HCT116 (cell line): ENCODE measurements at regions not wholly inside any gene's neighbourhood (a gene's known extent, or its start where the extent isn't known, plus 50 kb on each side); places are given as distances from the start of the nearest gene placed in this dataset.

Experiments
- ATAC-seq: fragments of 200-7000 bp; cut with Tn5 transposase; 2 replicates; pipeline ENCODE4 v1.9.1; 2020; ENCODE audit warnings: mild to moderate bottlenecking, moderate library complexity
- BruUV-seq: library from RNA; stranded (reverse); fragments of 400-500 nt; replicated peaks from 2 replicates; lab custom pipeline; 2021; lab: Mats Ljungman, UMichigan
- CTCF ChIA-PET: fragments of 300-600 bp; sonication (Branson Sonifier 250); formaldehyde crosslinking; loops from one replicate; lab custom pipeline; 2021; ENCODE audit warnings: antibody characterized with exemption; lab: Charles Lee
- POLR2A ChIA-PET: fragments of 300-600, 350-600 bp; sonication (Branson Sonifier 250); formaldehyde crosslinking; loops from one replicate; lab custom pipeline; 2021; ENCODE audit warnings: antibody characterized with exemption; lab: Charles Lee
- RAD21 ChIA-PET, 2 experiments: fragments of 300-600 bp; sonication (Branson Sonifier 250); formaldehyde crosslinking; loops; one replicate each; lab custom pipeline; 2023; ENCODE audit warnings: low total read pairs in 2 of 2; ENCODE audit not compliant: uncharacterized antibody in 2 of 2, unreplicated experiment in 2 of 2, low non-redundant PET in 1 of 2; lab: Charles Lee
- DNase-seq: peaks from one replicate; pipeline ENCODE4 v3.0.0-alpha.2; 2010; ENCODE audit warnings: low read depth, low spot score
- H2AFZ ChIP-seq: fragments of 200-600 bp; shearing (Covaris generic), sonication (generic); 2 replicates; pipeline ENCODE4 v1.6.1; 2017; ENCODE audit warnings: low read depth, mixed run types, mixed read lengths, antibody characterized with exemption, low read length; ENCODE audit not compliant: poor library complexity, severe bottlenecking
- H3K27ac ChIP-seq: 2 replicates; pipeline ENCODE4 v1.5.1; 2012; ENCODE audit warnings: low read depth, low read length
- H3K27me3 ChIP-seq: fragments of 200-600 bp; sonication (generic); 2 replicates; pipeline ENCODE4 v1.6.1; 2016; ENCODE audit warnings: mixed run types, low read length, mixed read lengths; ENCODE audit not compliant: insufficient read depth
- H3K36me3 ChIP-seq, 2 experiments: fragments of 200-500 bp in 1 of 2; fragments of 200-600 bp in 1 of 2; sonication (Bioruptor generic) in 1 of 2; sonication (generic) in 1 of 2; 2 replicates each; pipeline versions ENCODE4 v1.5.1 to v1.6.1; 2014 to 2016; ENCODE audit warnings: low read length in 2 of 2, inconsistent platforms in 1 of 2, mixed read lengths in 1 of 2, mixed run types in 1 of 2; ENCODE audit not compliant: insufficient read depth in 2 of 2, control insufficient read depth in 1 of 2
- H3K4me1 ChIP-seq, 2 experiments: fragments of 200-600 bp in 1 of 2; sonication (generic) in 1 of 2; 2 replicates each; pipeline versions ENCODE4 v1.5.1 to v1.6.1; 2012 to 2017; ENCODE audit warnings: low read length in 2 of 2, inconsistent platforms in 1 of 2, mild to moderate bottlenecking in 1 of 2, mixed read lengths in 1 of 2, mixed run types in 1 of 2, moderate library complexity in 1 of 2; ENCODE audit not compliant: insufficient read depth in 2 of 2, control insufficient read depth in 1 of 2
- H3K4me2 ChIP-seq: fragments of 200-600 bp; sonication (generic); 2 replicates; pipeline ENCODE4 v1.6.1; 2017; ENCODE audit warnings: mixed run types, low read length, mixed read lengths
- H3K4me3 ChIP-seq, 2 experiments: fragments of 200-600 bp in 1 of 2; sonication (generic) in 1 of 2; replicated peaks in 1 of 2; 2 replicates each; pipeline ENCODE4 v1.5.1; 2011 to 2016; ENCODE audit warnings: low read length in 2 of 2, control low read depth in 1 of 2, low read depth in 1 of 2, mild to moderate bottlenecking in 1 of 2, mixed read lengths in 1 of 2, mixed run types in 1 of 2
- H3K79me2 ChIP-seq: fragments of 200-600 bp; sonication (generic); 2 replicates; pipeline ENCODE4 v1.6.1; 2017; ENCODE audit warnings: mild to moderate bottlenecking, mixed run types, low read length, moderate library complexity, mixed read lengths; ENCODE audit not compliant: insufficient read depth
- H3K9ac ChIP-seq: fragments of 200-600 bp; sonication (generic); 2 replicates; pipeline ENCODE4 v1.6.1; 2016; ENCODE audit warnings: low read length, mixed read lengths
- H3K9me2 ChIP-seq: fragments of 200-600 bp; sonication (generic), shearing (Covaris generic); 2 replicates; pipeline ENCODE4 v1.6.1; 2017; ENCODE audit warnings: mixed run types, mild to moderate bottlenecking, moderate library complexity; ENCODE audit not compliant: insufficient read depth
- H3K9me3 ChIP-seq, 2 experiments: fragments of 200-500 bp in 1 of 2; fragments of 200-600 bp in 1 of 2; sonication (Bioruptor generic) in 1 of 2; sonication (generic) in 1 of 2; 2 replicates each; pipeline ENCODE4 v1.6.1; 2014 to 2017; ENCODE audit warnings: low read length in 2 of 2, mixed read lengths in 2 of 2, inconsistent platforms in 1 of 2, low read depth in 1 of 2, mild to moderate bottlenecking in 1 of 2, mixed run types in 1 of 2, moderate library complexity in 1 of 2; ENCODE audit not compliant: control insufficient read depth in 1 of 2, insufficient read depth in 1 of 2
- H4K20me1 ChIP-seq: fragments of 200-600 bp; sonication (generic), shearing (Covaris generic); 2 replicates; pipeline ENCODE4 v1.6.1; 2017; ENCODE audit warnings: mixed run types, mild to moderate bottlenecking, moderate library complexity; ENCODE audit not compliant: insufficient read depth
- CEBPB ChIP-seq: IDR thresholded peaks from 2 replicates; pipeline ENCODE4 v1.6.1; 2012; ENCODE audit warnings: low read depth
- EGR1 ChIP-seq: IDR thresholded peaks from 2 replicates; pipeline ENCODE4 v1.6.1; 2012; ENCODE audit warnings: low read depth
- ELF1 ChIP-seq: IDR thresholded peaks from 2 replicates; pipeline ENCODE4 v1.6.1; 2012; ENCODE audit warnings: low read depth, borderline replicate concordance
- EZH2 ChIP-seq: fragments of 200-600 bp; sonication (generic); IDR thresholded peaks from 2 replicates; pipeline ENCODE4 v1.6.1; 2017; ENCODE audit warnings: antibody characterized with exemption, mixed run types
- FOSL1 ChIP-seq: IDR thresholded peaks from 2 replicates; pipeline ENCODE4 v1.6.1; 2012; ENCODE audit warnings: low read depth
- JUND ChIP-seq: IDR thresholded peaks from 2 replicates; pipeline ENCODE4 v1.6.1; 2012
- POLR2AphosphoS5 ChIP-seq: IDR thresholded peaks from 2 replicates; pipeline ENCODE4 v1.6.1; 2011; ENCODE audit warnings: mild to moderate bottlenecking, low read depth, low read length, moderate library complexity
- RAD21 ChIP-seq: IDR thresholded peaks from 2 replicates; pipeline ENCODE4 v1.6.1; 2012; ENCODE audit warnings: low read depth, mild to moderate bottlenecking
- SIN3A ChIP-seq: IDR thresholded peaks from 2 replicates; pipeline ENCODE4 v1.6.1; 2012; ENCODE audit warnings: low read depth
- SP1 ChIP-seq: IDR thresholded peaks from 2 replicates; pipeline ENCODE4 v1.6.1; 2012; ENCODE audit warnings: low read depth
- YY1 ChIP-seq: IDR thresholded peaks from 2 replicates; pipeline ENCODE4 v1.6.1; 2011; ENCODE audit warnings: low read length, low read depth, moderate library complexity, mild to moderate bottlenecking; ENCODE audit not compliant: insufficient replicate concordance; ENCODE audit errors: extremely low read depth
- ZFX ChIP-seq: fragments of 450-650 bp; IDR thresholded peaks from 2 replicates; pipeline ENCODE4 v1.6.1; 2017
- ZNF274 ChIP-seq: fragments of 200-500 bp; sonication (Bioruptor generic); IDR thresholded peaks from 2 replicates; pipeline ENCODE4 v1.6.1; 2014; ENCODE audit warnings: mild to moderate bottlenecking, low read depth, low read length, inconsistent platforms
- intact Hi-C: fragments of 100-400 bp; cut with micrococcal nuclease; formaldehyde crosslinking; loops from 2 replicates; pipeline ENCODE4 v1.10.0; 2022
- TF ChIP-seq, protein P1 (sequence below), 3 experiments: fragments of 200-600 bp in 1 of 3; sonication (generic) in 1 of 3; IDR thresholded peaks in 2 of 3; conservative IDR thresholded peaks in 1 of 3; 2 replicates each; pipeline ENCODE4 v1.5.1; 2012 to 2017; ENCODE audit warnings: low read depth in 2 of 3, low read length in 2 of 3, antibody characterized with exemption in 1 of 3, borderline replicate concordance in 1 of 3, control low read depth in 1 of 3, mild to moderate bottlenecking in 1 of 3, mixed read lengths in 1 of 3, mixed run types in 1 of 3, moderate library complexity in 1 of 3; ENCODE audit not compliant: insufficient read depth in 1 of 3
- TF ChIP-seq, protein P2 (sequence below): IDR thresholded peaks from 2 replicates; pipeline ENCODE4 v1.6.1; 2012
- TF ChIP-seq, protein P3 (sequence below): IDR thresholded peaks from 2 replicates; pipeline ENCODE4 v1.6.1; 2011; ENCODE audit warnings: mild to moderate bottlenecking, low read length, moderate library complexity; ENCODE audit not compliant: insufficient replicate concordance; ENCODE audit errors: extremely low read depth

DNA sequence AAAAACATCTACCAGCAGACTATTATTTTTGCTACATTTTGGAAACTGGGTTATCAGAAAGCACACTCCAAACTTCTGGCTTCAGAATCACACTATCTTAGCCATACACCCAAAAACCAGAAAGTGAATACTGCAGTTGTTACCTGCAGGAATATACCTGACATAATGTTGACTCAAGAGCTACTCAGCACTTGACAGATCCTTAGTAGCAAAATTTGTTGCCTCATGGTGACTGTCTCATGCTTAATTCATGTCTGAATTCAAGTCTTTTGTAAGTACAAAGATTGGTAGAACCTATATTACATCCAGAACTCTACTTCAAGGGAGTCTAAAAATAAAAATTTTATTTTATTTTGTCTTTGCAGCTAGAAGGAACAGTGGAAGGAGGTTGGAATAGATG lies 140.2 kb upstream of the GYPA start:
- no peaks in the 10 kb centered on the region for H4K20me1 ChIP-seq
- no peak overlapping the region for H3K27ac ChIP-seq
- H3K9me3 ChIP-seq: no peaks in the 10 kb centered on the region
- intact Hi-C loops: no loop called here
- H3K79me2 ChIP-seq: no peaks in the 10 kb centered on the region
- ATAC-seq (no peak), DNase-seq (no peak)
- RAD21 ChIA-PET: no interaction called here
- no TSS peak for BruUV-seq
- no peaks in the 10 kb centered on the region for H3K27me3 ChIP-seq
- H3K4me3 ChIP-seq: no peak overlapping the region
- no peaks in the 10 kb centered on the region for H3K36me3 ChIP-seq
- no peak overlapping the region for H3K4me2 ChIP-seq
- POLR2A ChIA-PET: no interaction called here
- no peak for TF ChIP-seq EZH2
- TF ChIP-seq, all 23 proteins: peak for 0
- no peak overlapping the region for H3K9ac ChIP-seq
- H3K4me1 ChIP-seq: no peaks in the 10 kb centered on the region
- no peak overlapping the region for H2AFZ ChIP-seq
- no peaks in the 10 kb centered on the region for H3K9me2 ChIP-seq
- CTCF ChIA-PET: no interaction called here

DNA sequence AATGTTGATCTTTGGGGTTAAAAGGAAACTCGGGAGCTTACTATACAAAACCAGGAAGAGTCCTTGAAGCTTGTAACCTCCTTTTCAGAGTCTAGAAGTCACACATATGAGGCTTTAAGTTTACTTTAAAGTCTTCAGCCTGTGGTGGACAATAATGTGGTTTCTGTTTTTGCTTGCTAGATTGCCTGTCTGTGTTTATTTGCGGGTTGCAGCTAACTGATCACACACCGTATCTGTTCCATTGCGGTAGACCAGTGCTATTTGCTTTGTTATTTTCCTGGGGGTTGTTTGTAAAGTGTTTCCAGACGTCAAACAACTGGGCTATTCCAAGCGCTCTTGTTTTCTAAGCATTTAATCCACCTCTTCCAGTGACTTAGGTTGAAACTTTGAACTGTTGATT lies 143.0 kb upstream of the GYPA start:
- Histone ChIP-seq H3K4me3 (no peak overlapping the region), H3K27ac (no peak overlapping the region), H3K9me2 (no peaks in the 10 kb centered on the region; the same call in 1 of the 2 replicates), H3K36me3 (no peaks in the 10 kb centered on the region), H3K4me2 (no peak overlapping the region), H3K9ac (no peak overlapping the region), H3K4me1 (no peaks in the 10 kb centered on the region), H4K20me1 (no peaks in the 10 kb centered on the region), H3K27me3 (no peaks in the 10 kb centered on the region), H3K9me3 (no peaks in the 10 kb centered on the region), H3K79me2 (no peaks in the 10 kb centered on the region), H2AFZ (no peak overlapping the region)
- no peak for ATAC-seq
- ChIA-PET POLR2A (no interaction called here), CTCF (no interaction called here), RAD21 (no interaction called here)
- no peak for DNase-seq
- intact Hi-C loops: no loop called here
- BruUV-seq: no TSS peak
- TF ChIP-seq ELF1: no peak
- no peak for TF ChIP-seq CEBPB
- TF ChIP-seq, protein P1, sequence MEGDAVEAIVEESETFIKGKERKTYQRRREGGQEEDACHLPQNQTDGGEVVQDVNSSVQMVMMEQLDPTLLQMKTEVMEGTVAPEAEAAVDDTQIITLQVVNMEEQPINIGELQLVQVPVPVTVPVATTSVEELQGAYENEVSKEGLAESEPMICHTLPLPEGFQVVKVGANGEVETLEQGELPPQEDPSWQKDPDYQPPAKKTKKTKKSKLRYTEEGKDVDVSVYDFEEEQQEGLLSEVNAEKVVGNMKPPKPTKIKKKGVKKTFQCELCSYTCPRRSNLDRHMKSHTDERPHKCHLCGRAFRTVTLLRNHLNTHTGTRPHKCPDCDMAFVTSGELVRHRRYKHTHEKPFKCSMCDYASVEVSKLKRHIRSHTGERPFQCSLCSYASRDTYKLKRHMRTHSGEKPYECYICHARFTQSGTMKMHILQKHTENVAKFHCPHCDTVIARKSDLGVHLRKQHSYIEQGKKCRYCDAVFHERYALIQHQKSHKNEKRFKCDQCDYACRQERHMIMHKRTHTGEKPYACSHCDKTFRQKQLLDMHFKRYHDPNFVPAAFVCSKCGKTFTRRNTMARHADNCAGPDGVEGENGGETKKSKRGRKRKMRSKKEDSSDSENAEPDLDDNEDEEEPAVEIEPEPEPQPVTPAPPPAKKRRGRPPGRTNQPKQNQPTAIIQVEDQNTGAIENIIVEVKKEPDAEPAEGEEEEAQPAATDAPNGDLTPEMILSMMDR (IDR thresholded peaks at IDR 0.05 in 2 of 3, conservative IDR thresholded peaks at IDR 0.05 in 1 of 3; ENCODE audit: borderline replicate concordance in 1 of 3, insufficient read depth in 1 of 3, low read depth in 2 of 3, low read length in 2 of 3): no peak
- no peak for TF ChIP-seq YY1
- TF ChIP-seq SP1: no peak
- TF ChIP-seq, protein P2, sequence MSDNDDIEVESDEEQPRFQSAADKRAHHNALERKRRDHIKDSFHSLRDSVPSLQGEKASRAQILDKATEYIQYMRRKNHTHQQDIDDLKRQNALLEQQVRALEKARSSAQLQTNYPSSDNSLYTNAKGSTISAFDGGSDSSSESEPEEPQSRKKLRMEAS: no peak
- no peak for TF ChIP-seq ZNF274
- no peak for TF ChIP-seq SIN3A
- no peak for TF ChIP-seq ZFX
- no peak for TF ChIP-seq EGR1
- no peak for TF ChIP-seq RAD21
- no peak for TF ChIP-seq FOSL1
- TF ChIP-seq JUND: no peak
- TF ChIP-seq, protein P3, sequence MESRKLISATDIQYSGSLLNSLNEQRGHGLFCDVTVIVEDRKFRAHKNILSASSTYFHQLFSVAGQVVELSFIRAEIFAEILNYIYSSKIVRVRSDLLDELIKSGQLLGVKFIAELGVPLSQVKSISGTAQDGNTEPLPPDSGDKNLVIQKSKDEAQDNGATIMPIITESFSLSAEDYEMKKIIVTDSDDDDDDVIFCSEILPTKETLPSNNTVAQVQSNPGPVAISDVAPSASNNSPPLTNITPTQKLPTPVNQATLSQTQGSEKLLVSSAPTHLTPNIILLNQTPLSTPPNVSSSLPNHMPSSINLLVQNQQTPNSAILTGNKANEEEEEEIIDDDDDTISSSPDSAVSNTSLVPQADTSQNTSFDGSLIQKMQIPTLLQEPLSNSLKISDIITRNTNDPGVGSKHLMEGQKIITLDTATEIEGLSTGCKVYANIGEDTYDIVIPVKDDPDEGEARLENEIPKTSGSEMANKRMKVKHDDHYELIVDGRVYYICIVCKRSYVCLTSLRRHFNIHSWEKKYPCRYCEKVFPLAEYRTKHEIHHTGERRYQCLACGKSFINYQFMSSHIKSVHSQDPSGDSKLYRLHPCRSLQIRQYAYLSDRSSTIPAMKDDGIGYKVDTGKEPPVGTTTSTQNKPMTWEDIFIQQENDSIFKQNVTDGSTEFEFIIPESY: no peak
- no peak for TF ChIP-seq POLR2AphosphoS5
